Fibroblast of peridontal ligament (primary cell): ENCODE measurements at regions not wholly inside any gene's neighbourhood (a gene's known extent, or its start where the extent isn't known, plus 50 kb on each side); places are given as distances from the start of the nearest gene placed in this dataset.

Experiments
- DNase-seq: peaks from one replicate; pipeline ENCODE4 v3.0.0-alpha.2; 2010; ENCODE audit errors: extremely low read depth

GRCh38 chr13:99861771-99862170 is 109.8 kb downstream of the ZIC5 start:
- no peak for DNase-seq

- DNase-seq: no peak
Measured at GRCh38 chr13:99860745-99861144, 110.8 kb downstream of the ZIC5 start.

- no peak for DNase-seq
Measured at GRCh38 chr13:99859178-99860177, 112.1 kb downstream of the ZIC5 start.

DNA sequence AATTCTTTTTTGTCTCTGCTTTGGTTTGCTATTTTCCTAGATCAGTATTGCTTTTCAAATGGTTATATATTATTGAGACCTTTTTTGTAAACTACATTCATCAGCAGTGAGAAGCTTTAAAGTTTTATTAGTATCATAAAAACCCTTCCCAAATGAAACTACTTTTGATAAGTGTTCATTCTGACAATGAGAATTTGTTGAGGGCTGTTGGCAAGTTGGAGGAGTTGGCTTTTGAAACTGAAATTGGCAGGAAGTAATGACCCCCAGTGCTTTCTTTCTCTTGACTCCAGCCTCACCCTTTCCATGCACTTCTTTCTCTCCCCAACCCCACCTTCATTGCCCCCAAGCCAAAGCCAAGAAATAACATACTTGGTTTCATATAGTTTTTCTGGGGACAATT is 113.8 kb downstream of the ZIC5 start:
- no peak for DNase-seq

DNA sequence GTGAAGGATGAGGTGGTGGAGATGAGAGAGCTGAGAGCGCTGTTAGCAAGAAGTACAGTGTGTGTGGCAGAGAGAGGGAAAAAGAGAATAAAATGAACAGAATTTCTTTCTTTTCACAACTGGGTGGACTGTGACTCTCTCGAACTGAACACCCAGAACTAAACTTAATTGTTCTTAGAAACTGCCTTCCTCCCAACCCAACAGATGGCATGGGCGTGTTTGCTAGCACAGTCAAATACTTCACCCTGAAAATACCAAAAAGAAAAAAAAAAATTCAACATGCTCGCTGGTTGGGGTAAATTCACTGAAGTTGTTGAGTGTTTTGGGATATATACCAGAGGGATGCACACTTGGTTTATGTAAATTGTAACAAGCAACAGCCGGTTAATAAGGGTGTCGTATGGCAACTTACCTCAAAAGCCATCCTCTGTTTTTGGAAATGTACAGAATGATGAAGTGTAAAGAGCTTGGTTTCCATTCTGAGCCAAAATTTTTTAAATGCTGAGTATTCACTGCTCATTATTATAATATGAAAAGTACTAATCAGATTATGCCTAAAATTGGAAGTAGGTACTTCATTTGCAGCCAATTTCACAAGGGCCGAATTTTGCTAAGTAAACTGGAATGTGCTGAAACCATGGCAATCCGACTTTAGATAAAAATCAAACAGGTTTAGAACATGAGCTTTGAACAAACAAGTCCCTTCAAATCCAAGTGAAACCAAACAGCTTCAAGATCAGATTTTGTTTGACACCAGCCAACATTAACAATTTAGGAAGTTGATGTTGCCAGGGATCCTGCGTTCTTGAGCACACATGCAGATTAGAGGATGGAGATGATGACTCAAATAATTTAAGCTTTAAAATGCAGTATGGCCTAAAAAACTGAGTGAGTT is 115.8 kb downstream of the ZIC5 start:
- DNase-seq: no peak

DNA sequence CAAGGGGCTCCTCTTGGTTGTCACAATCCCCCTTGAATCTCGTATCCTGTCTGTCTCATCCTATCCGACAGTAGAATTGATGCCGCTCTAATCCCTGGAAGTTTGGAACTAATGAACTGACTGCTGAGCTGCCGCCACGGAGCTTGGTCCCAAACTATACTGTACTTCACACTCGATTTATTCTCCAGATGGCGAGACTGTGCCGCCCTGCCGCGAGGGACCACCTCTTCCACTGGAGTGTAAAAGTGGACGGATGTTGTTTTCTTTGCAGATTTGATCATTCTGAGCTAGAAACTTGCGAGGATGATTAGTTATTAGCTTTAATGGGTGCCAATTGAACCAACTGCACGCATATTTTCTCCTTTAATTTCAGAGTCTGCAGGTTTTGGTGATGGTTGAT is 117.2 kb downstream of the ZIC5 start:
- DNase-seq: no peak

- no peak for DNase-seq
Measured at GRCh38 chr13:99847318-99847750, 124.2 kb downstream of the ZIC5 start.

DNA sequence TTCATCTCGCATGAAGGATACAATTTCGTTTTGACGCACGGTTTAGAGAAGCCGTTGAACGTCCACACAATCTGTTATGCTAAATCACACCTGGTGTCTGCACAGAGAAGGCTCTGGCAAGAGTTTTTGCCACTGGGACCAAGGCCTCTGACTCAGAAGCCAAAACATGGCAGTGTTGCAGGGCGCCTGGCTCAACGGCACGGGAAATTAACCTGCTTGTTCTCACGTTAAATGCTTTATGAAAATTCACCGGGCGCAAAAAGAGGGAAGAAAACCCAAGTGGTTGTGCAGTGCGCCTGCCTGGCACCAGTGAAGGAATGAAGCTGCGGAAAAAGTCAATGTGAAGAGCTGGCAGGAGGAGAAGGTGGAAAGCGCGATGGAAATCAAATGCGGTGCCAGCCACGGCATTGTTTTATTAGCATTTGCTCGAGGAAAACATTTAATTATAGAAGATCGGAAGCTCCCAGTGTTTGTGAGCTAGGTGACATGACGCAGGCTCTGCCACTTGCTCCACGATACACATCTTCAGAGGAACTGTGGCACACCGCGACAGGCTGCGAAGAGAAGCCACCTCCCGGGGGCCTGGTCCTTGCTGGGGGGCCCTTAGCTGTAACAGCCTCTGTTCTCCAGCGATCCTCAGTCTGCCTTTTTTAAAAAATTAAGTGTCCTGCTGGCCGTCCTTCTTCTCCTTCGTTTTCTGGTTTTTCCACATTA is 126.2 kb downstream of the ZIC5 start:
- no peak for DNase-seq

DNA sequence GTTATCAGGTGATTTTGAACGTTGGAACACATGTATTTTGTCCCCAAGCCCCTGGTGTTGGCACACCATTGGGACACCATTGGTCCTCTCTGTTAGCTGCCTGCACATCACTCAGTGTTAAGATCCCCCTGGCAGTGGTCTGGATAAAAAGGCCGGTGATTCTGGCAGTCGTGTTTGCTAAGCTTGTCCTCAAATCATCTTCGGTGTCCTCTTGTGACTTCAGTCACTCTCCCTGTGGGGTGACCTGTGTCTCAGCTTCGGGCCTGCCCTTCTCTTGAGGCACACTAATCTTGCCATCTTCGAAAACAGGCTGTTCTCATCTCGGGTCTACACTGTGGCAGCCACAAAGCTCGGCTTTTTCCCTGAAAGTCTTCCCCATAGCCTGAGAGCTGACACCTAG is 127.1 kb downstream of the ZIC5 start:
- no peak for DNase-seq

GRCh38 chr13:99843872-99844271 is 127.7 kb downstream of the ZIC5 start:
- DNase-seq: no peak

DNA sequence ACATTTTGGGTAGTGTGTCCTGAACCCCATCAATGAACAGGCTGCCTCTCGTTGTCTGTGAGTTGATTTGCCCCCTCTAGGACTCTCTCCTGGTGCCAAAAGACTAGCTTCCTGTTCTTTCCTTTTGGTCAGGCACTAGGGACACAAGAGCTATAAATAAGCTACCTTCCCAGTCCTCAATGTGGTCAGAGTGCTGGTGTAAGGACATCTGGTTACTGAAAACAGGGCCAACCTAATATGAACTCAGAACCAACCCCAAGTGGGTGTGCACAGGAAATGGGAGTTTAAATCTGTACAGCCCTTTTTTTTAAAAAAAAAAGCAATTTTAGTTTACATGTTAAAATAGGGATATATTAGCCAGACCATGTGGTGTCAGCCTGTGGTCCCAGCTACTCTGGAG is 129.2 kb downstream of the ZIC5 start:
- DNase-seq: no peak

GRCh38 chr13:99836291-99836690 is 135.3 kb downstream of the ZIC5 start:
- no peak for DNase-seq

DNA sequence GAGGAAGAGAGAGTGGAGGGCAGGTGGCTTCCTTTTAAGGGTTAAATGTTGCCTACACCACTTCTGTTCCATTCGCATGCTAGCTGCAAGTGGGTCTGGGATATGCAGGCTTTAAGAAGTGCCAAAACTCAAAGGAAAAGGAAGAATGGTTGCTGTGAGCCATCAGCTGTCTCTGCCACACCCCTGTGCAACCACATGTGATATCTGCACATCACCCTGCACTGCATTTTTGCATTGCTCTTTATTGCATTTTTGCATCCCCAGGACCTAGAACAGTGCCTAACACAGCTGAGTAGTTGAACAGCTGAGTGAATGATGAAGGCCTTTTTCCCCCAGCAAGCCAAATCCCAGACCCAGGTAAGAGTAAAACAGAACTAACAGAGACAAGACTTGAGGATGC is 136.1 kb downstream of the ZIC5 start:
- no peak for DNase-seq

DNA sequence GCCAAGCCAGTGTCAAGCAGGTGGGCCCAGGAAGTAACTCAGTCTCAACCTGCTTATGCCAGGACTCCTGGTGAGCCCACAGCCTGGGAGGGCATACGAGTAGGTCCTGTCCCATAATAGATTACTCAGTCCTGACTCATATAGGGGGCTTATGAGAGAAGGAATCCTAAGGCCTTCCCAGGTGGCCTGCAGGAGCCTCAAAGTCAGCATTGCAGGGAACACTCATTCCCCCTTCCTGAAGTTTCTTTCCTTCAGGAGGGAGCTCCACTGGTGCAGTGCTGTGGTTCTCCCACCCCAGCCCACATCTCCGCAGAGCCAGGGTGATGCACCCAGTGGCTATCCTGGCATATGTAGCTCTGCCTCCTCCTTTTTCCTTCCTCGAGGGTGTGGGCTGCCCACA is 137.3 kb downstream of the ZIC5 start:
- no peak for DNase-seq

GRCh38 chr13:99832347-99832746 is 139.2 kb downstream of the ZIC5 start:
- no peak for DNase-seq

DNA sequence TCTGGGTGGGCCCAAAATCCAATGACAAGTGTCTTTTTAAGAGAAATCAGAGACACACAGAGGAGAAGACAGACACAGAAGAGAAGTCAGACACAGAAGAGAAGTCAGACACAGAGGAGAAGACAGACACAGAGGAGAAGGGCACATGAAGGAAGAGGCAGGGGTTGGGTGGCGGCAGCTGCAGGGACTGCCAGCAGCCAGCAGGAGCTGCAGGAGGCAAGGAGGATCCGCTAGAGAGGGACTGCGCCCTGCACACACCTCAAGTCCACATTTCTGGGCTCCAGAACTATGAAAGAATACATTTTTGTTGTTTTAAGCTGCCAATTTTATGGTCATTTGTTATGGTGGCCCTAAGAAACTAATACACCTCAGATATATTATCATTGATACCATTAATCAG is 140.6 kb downstream of the ZIC5 start:
- DNase-seq: no peak

GRCh38 chr13:99829593-99830239 is 141.9 kb downstream of the ZIC5 start:
- DNase-seq: no peak

GRCh38 chr13:99829161-99829560 is 142.4 kb downstream of the ZIC5 start:
- DNase-seq: no peak

GRCh38 chr13:99828735-99829134 is 142.8 kb downstream of the ZIC5 start:
- DNase-seq: no peak

DNA sequence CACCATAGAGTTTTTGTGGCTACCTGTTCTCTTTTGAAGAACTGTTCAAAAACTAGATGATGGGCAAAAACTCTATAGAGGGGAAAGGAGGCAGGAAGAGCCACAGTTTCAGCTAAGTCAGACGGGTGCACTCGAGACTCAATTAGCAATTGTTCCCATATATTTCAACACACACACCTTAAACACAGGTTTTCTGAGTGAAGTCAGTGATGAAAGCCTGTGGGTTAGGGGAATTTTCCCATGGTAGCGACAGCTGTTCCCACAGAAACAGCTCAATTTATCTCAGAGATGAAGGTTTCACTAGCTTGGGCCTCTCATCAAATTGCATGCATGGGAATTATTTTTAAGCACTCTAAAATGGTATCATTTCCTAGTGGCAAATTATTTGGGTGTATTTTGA is 143.4 kb downstream of the ZIC5 start:
- no peak for DNase-seq

GRCh38 chr13:99827011-99827772 is 144.4 kb downstream of the ZIC5 start:
- no peak for DNase-seq
